Dermis microvascular lymphatic vessel endothelial cell (primary cell): ENCODE measurements at regions not wholly inside any gene's neighbourhood (a gene's known extent, or its start where the extent isn't known, plus 50 kb on each side); places are given as distances from the start of the nearest gene placed in this dataset.
A peak's percentile ranks its signal among the peaks of the same experiment; 100 is the strongest.
"Not testable (repeated sequence)": the region's sequence is repeated elsewhere in the genome, so short reads cannot be mapped to it uniquely, and the experiment has no call there.

Experiments
- DNase-seq, 2 donors: peaks; one replicate each; pipeline versions ENCODE4 v3.0.0 to v3.0.0-alpha.2; 2010; ENCODE audit warnings: low read depth in 2 of 2

- no peak for DNase-seq
These were observed 111.4 kb downstream of the METRNL start for GRCh38 chr17:83190601-83191387.

- no peak for DNase-seq
These were observed 112.2 kb downstream of the METRNL start for GRCh38 chr17:83191388-83192160.

GRCh38 chr17:83192161-83192788 is 112.9 kb downstream of the METRNL start:
- no peak for DNase-seq

GRCh38 chr17:83192789-83193335 is 113.5 kb downstream of the METRNL start:
- not testable (repeated sequence) for DNase-seq

GRCh38 chr17:83193336-83194185 is 114.2 kb downstream of the METRNL start:
- DNase-seq = no peak

- DNase-seq = no peak
These were observed 114.8 kb downstream of the METRNL start for GRCh38 chr17:83194186-83194561.

GRCh38 chr17:83194761-83195329 is 115.4 kb downstream of the METRNL start:
- no peak for DNase-seq

GRCh38 chr17:83195330-83196023 is 116.1 kb downstream of the METRNL start:
- no peak for DNase-seq

GRCh38 chr17:83196024-83196365 is 116.6 kb downstream of the METRNL start:
- no peak for DNase-seq

- no peak for DNase-seq
These were observed 117.0 kb downstream of the METRNL start for GRCh38 chr17:83196366-83196765.

GRCh38 chr17:83196973-83197880 is 117.8 kb downstream of the METRNL start:
- no peak for DNase-seq

GRCh38 chr17:83198366-83199341 is 119.2 kb downstream of the METRNL start:
- DNase-seq = no peak

- DNase-seq = peak in 1 of 2 donors; percentile 61
These were observed 120.2 kb downstream of the METRNL start for GRCh38 chr17:83199500-83200201.

- peak in 1 of 2 donors; percentile 61 for DNase-seq
These were observed 120.9 kb downstream of the METRNL start for GRCh38 chr17:83200231-83200699.

GRCh38 chr17:83200751-83201150 is 121.3 kb downstream of the METRNL start:
- DNase-seq = no peak

- no peak for DNase-seq
These were observed 122.0 kb downstream of the METRNL start for GRCh38 chr17:83201206-83202001.
